GM10266 (cell line): ENCODE measurements at regions not wholly inside any gene's neighbourhood (a gene's known extent, or its start where the extent isn't known, plus 50 kb on each side); places are given as distances from the start of the nearest gene placed in this dataset.

Experiments
- DNase-seq: peaks from one replicate; pipeline ENCODE4 v3.0.0; 2012; ENCODE audit errors: extremely low spot score
- CTCF ChIP-seq: IDR thresholded peaks from 2 replicates; pipeline ENCODE4 v1.5.1; 2012; ENCODE audit warnings: mild to moderate bottlenecking, low read depth; ENCODE audit not compliant: control insufficient read depth, insufficient read depth; ENCODE audit errors: missing control alignments

GRCh38 chr12:127373559-127373958, 893.4 kb upstream of the TMEM132C start:
- no peak for DNase-seq
- no peak for TF ChIP-seq CTCF

DNA sequence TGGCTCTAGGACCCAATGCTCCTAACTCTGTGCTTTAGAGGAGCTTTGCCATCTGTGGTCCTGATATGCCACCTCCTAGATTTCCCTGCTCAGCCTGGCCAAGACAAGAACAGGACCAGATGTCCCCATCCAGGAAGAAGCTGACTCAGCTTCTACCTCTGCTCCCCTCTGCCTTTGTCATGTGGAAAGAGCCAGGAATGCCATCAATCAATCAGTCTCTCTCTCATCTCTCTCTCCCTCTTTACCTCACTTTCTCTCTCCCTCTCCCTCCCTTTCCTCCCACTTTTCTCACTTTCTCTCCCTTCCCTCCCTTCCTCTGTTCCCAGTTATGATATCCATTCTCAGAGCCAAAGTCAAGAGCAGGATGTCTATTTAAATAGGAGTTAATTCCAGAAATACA, 892.5 kb upstream of the TMEM132C start:
- no peak for TF ChIP-seq CTCF
- DNase-seq: no peak

DNA sequence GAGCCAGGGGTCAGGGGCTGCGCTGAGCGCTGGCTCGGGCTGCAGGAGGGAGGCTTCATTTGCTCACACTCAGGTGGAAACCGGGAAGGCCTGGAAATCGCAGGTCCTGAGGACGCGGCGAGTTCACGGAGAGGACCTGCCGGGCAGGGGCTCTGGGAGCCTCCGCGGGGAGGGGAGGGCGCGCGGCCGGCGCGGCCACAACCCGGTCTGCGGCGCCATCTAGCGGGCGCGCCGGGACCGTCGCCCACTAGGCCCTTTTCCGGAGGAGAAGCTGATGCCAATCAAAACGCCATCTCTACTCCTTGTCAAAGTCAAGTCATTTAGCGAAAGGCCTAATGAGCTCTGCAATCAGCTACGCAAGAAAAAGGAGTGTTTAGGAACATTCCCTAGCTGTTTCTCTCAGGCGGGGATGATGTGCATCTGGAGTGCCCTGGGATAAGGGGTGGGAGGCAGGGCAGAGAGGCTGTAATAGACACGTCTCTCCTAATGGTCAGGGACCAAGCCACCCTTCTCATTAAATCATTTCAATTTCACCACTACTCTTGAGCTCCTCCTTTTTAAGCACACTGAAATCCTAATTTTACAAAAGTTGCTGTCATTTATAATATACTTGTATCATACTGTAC, 885.8 kb upstream of the TMEM132C start:
- peak; percentile 59 for DNase-seq
- TF ChIP-seq CTCF: peak; percentile 76

GRCh38 chr12:127381681-127382080, 885.3 kb upstream of the TMEM132C start:
- DNase-seq: no peak
- TF ChIP-seq CTCF: no peak

DNA sequence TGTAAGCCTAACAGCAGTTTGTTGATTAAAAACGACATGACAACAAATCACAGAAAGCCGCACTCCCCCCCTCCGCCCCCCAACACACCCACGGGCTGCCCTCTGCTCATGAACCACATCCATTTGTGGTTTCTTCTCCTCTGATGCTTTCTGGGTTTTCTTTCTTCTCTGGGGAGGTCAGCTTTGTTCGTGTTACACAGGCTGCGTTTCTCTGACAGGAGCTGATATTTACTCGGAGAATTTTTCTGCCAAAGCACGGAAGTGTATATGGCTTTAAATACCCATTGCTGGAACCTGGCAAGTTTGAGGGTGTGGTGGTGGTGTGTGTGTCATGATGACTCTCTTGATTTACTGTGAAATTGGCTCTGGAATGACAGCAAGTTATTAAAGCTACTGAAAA, 883.7 kb upstream of the TMEM132C start:
- no peak for TF ChIP-seq CTCF
- DNase-seq: no peak

- no peak for TF ChIP-seq CTCF
- no peak for DNase-seq
Observed at GRCh38 chr12:127386723-127387122, 880.2 kb upstream of the TMEM132C start.

- no peak for DNase-seq
Observed at GRCh38 chr12:127388985-127389384, 878.0 kb upstream of the TMEM132C start.

More at GRCh38 chr12:127388985-127389384, 878.0 kb upstream of the TMEM132C start:
- TF ChIP-seq CTCF: no peak
